ENCODE measurements at regions not wholly inside any gene's neighbourhood (a gene's known extent, or its start where the extent isn't known, plus 50 kb on each side); places are given as distances from the start of the nearest gene placed in this dataset.

DNA sequence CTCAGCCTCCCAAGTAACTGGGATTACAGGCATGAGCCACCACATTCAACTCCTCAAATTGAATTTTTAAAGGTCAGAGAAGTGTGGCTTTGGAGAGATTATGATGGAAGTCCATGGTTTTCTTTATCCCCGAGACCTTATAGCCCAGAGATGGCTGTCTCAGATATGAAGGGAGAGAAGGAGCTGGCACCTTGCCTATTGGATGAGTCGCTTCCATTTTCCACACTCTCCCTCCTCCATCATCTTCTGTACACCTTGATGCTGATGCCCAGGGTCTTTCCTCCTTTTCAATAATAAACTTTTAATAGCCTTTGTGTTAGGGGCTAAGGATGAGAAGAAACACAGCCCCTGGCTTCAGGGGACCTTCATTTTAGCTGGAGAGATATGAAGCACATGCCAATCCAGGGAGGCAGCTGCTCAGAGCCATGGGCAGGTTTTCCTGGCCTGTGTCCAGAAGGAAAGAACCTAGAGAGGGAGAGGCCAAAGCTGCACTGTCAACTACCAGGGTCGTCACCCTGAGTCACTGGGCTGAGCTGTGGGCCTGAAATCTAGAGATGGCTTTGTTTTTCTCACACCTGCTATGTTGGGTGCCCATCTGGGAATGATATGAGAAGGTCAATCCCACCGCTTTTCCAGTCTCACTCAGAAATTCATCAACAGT, 146.0 kb upstream of the SERTAD2 start:
- TF ChIP-seq POLR2A (IDR thresholded peaks at IDR 0.05; ENCODE audit: low read depth, low read length) (no peak), POLR2AphosphoS5 (IDR thresholded peaks at IDR 0.05; ENCODE audit: low read depth, low read length) (no peak), TAF1 (IDR thresholded peaks at IDR 0.05; ENCODE audit: low read depth, low read length) (no peak)
